ENCODE measurements at regions not wholly inside any gene's neighbourhood (a gene's known extent, or its start where the extent isn't known, plus 50 kb on each side); places are given as distances from the start of the nearest gene placed in this dataset.

DNA sequence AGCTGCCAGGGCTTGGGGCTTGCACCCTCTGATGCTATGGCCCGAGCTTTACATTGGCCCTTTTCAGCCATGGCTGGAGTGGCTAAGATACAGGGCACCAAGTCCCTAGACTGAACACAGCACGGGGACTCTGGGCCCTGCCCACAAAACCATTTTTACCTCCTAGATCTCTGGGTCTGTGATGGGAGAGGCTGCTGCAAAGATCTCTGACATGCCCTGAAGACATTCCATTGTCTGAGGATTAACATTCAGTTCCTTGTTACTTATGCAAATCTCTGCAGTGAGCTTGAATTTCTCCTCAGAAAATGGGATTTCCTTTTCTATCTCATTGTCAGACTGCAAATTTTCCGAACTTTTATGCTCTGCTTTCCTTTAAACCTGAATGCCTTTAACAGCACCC lies 337.0 kb upstream of the SMC2 start:
- no peak for DNase-seq (ENCODE audit: low spot score in 2 of 2)
- ATAC-seq (replicated peaks; ENCODE audit: extremely low read depth, poor library complexity, severe bottlenecking) = no peak
- Mint-ChIP-seq H3K9me3 (peaks cover 9% of the 10 kb centered on the region), H3K27ac (ENCODE audit: low read depth) (no peak overlapping the region), H3K27me3 (no peaks in the 10 kb centered on the region), H3K4me1 (no peaks in the 10 kb centered on the region), H3K36me3 (ENCODE audit: insufficient read depth) (no peaks in the 10 kb centered on the region), H3K4me3 (no peak overlapping the region)

DNA sequence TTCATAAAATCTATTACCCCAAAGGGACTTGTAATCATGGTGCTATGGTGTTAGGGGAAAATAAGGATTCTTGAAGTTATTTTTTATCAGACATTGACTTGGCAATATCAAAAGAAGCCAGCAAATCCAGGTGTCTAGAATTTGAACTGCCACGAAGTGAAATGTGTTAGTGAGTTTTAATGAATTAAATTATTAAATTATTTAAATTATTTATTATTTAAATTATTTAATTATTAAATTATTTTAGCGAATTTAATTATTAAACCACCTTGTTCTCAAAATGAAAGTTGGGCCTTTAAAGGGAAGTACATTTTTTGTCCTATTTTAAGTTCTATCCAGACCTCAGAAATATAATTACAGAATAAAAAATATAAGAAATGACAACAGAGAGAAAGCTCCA lies 332.6 kb upstream of the SMC2 start:
- peaks cover 18% of the 10 kb centered on the region for H3K9me3 Mint-ChIP-seq
- no peaks in the 10 kb centered on the region for H3K4me1 Mint-ChIP-seq
- no peaks in the 10 kb centered on the region for H3K27me3 Mint-ChIP-seq
- H3K36me3 Mint-ChIP-seq (ENCODE audit: insufficient read depth) = no peaks in the 10 kb centered on the region
- no peak for DNase-seq (ENCODE audit: low spot score in 2 of 2)
- no peak overlapping the region for H3K27ac Mint-ChIP-seq (ENCODE audit: low read depth)
- ATAC-seq (replicated peaks; ENCODE audit: extremely low read depth, poor library complexity, severe bottlenecking) = no peak
- no peak overlapping the region for H3K4me3 Mint-ChIP-seq

DNA sequence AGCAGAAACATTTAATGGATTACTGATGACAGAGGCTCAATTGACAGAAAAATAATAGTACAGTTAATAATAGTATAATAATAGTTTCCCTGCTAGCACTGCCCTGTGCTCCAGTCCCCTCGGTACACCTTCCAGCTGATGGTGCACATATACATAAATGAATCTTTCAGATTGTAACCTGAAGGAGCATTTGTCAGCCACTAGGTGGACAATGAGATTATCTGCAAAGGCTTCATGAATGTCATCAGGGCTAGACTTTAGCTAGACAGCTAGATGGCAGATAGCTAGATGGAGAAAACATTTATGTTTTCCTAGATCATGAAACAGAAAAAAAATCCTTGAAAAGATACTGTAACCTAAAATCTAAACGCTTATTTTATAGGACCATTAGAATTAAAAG lies 304.4 kb upstream of the SMC2 start:
- H3K27ac Mint-ChIP-seq (ENCODE audit: low read depth) = no peak overlapping the region
- H3K27me3 Mint-ChIP-seq = no peaks in the 10 kb centered on the region
- H3K4me1 Mint-ChIP-seq = no peaks in the 10 kb centered on the region
- no peak overlapping the region for H3K4me3 Mint-ChIP-seq
- H3K36me3 Mint-ChIP-seq (ENCODE audit: insufficient read depth) = no peaks in the 10 kb centered on the region
- no peak for ATAC-seq (replicated peaks; ENCODE audit: extremely low read depth, poor library complexity, severe bottlenecking)
- peaks cover 12% of the 10 kb centered on the region for H3K9me3 Mint-ChIP-seq
- DNase-seq (ENCODE audit: low spot score in 2 of 2) = no peak

DNA sequence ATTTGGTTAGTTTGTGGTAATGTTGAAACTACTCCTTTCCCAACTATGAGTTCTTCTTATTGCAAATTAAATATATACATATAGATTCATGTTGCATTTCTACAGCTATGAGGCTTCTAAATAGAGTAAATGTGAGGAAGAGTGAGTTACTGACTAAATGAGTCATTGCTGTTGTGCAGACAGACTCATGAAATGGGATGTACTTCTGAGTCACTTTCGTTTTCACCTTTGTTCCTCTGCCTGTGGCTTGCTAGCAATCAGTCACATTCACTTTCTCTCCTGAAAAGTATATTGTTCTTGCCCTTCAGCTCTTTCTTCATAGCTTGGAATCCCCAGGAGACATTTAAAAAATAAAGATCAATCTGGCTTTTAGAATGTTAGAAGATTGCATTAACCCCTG lies 295.5 kb upstream of the SMC2 start:
- H3K4me3 Mint-ChIP-seq = no peak overlapping the region
- ATAC-seq (replicated peaks; ENCODE audit: extremely low read depth, poor library complexity, severe bottlenecking) = no peak
- no peaks in the 10 kb centered on the region for H3K27me3 Mint-ChIP-seq
- DNase-seq (ENCODE audit: low spot score in 2 of 2) = no peak
- H3K9me3 Mint-ChIP-seq = peaks cover 17% of the 10 kb centered on the region
- no peaks in the 10 kb centered on the region for H3K36me3 Mint-ChIP-seq (ENCODE audit: insufficient read depth)
- no peaks in the 10 kb centered on the region for H3K4me1 Mint-ChIP-seq
- no peak overlapping the region for H3K27ac Mint-ChIP-seq (ENCODE audit: low read depth)

DNA sequence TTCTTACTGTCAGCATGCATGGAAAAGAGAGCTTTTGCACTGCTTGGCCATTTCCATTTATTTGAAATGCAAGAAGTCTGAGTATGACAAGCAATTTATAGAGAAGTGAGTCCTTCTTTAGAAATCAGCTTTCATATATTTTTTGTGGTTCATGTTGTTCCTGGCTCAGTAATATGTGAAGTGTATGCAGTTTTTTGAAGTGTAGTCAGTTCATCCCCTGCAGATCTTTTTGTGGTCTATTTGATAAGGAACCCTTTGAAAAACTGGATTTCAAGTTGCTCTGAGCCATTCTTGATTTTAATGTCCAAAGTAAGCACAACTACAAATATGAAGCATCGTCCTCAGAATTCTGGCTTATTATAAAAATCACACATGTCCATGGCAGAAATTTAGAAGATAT lies 294.1 kb upstream of the SMC2 start:
- H3K9me3 Mint-ChIP-seq = peaks cover 18% of the 10 kb centered on the region
- no peaks in the 10 kb centered on the region for H3K4me1 Mint-ChIP-seq
- no peak overlapping the region for H3K27ac Mint-ChIP-seq (ENCODE audit: low read depth)
- no peak for ATAC-seq (replicated peaks; ENCODE audit: extremely low read depth, poor library complexity, severe bottlenecking)
- H3K36me3 Mint-ChIP-seq (ENCODE audit: insufficient read depth) = no peaks in the 10 kb centered on the region
- H3K27me3 Mint-ChIP-seq = no peaks in the 10 kb centered on the region
- DNase-seq (ENCODE audit: low spot score in 2 of 2) = no peak
- H3K4me3 Mint-ChIP-seq = no peak overlapping the region

DNA sequence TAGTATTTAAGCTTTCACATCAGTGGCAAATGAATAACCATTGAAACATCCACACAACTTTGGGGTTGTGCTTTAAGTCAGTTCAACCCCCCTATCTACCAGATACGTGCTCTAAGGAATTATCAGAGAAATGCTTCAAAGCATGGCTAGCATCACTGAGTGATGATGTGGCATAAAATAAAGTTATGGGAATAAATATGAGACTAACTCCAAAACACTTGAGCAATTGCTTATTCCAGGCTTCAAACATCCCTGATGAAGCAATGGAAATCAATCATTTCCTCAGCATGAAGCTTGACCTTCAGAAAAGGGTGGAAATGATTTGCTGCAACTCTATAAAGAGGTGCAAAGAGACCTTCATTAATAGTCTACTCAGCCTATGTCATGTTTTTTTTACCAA lies 292.0 kb upstream of the SMC2 start:
- no peak overlapping the region for H3K4me3 Mint-ChIP-seq
- H3K36me3 Mint-ChIP-seq (ENCODE audit: insufficient read depth) = no peaks in the 10 kb centered on the region
- H3K27me3 Mint-ChIP-seq = no peaks in the 10 kb centered on the region
- no peak for DNase-seq (ENCODE audit: low spot score in 2 of 2)
- no peak overlapping the region for H3K27ac Mint-ChIP-seq (ENCODE audit: low read depth)
- ATAC-seq (replicated peaks; ENCODE audit: extremely low read depth, poor library complexity, severe bottlenecking) = no peak
- H3K4me1 Mint-ChIP-seq = no peaks in the 10 kb centered on the region
- H3K9me3 Mint-ChIP-seq = peaks cover 10% of the 10 kb centered on the region

DNA sequence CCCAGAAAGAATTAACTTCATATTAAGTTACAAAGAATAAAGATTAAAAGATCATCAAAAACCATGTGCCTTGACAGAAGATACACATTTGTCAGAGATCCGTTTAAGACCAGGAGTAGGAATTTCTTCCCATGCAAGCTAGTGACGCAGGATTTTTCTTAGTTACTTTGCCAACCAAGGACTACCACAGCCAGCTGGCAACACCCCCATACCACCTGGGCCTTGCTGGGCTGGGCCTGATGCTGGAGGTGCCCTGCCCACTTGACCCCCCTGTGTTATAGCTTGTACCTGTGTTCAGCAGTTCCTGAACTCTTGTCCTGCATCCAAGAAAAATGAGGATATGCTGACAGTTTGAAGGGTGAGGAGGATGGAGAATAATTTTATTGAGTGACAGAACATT lies 290.9 kb upstream of the SMC2 start:
- Mint-ChIP-seq H3K4me1 (no peaks in the 10 kb centered on the region), H3K9me3 (peaks cover 11% of the 10 kb centered on the region), H3K4me3 (no peak overlapping the region), H3K27me3 (no peaks in the 10 kb centered on the region), H3K36me3 (ENCODE audit: insufficient read depth) (no peaks in the 10 kb centered on the region), H3K27ac (ENCODE audit: low read depth) (no peak overlapping the region)
- DNase-seq (ENCODE audit: low spot score in 2 of 2) (no peak), ATAC-seq (replicated peaks; ENCODE audit: extremely low read depth, poor library complexity, severe bottlenecking) (no peak)

DNA sequence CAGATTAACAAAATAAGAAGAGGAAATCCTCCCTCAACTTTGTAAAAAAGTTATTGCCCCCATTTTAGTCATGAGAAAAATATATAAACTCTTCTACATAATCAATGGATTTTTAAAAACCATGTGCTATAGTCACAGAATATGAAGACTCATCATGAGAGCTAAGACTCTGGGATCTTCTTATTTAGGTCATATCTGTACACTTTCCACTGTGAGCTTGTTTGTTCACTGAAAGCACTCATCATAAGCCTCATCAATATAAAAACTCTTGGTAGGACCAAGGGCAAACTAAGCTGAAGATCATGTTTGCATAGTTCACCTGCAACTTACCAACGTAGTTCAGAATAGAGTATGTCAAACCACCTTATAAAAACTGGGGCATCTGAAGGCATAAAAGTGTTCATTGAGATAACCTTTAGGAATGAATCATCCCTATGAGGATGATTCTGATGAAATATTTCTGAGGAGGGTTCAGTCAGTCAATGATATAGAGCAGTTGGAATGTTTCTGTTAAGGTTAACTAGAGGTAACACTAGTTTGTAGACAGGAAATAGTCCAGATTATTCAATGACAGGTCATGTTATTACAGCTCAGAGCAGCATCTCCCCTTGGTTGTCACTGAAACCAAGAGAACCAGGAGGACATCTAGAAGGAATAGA lies 289.9 kb upstream of the SMC2 start:
- H3K4me3 Mint-ChIP-seq = no peak overlapping the region
- no peaks in the 10 kb centered on the region for H3K27me3 Mint-ChIP-seq
- ATAC-seq (replicated peaks; ENCODE audit: extremely low read depth, poor library complexity, severe bottlenecking) = no peak
- H3K9me3 Mint-ChIP-seq = peaks cover 11% of the 10 kb centered on the region
- no peaks in the 10 kb centered on the region for H3K4me1 Mint-ChIP-seq
- H3K27ac Mint-ChIP-seq (ENCODE audit: low read depth) = no peak overlapping the region
- H3K36me3 Mint-ChIP-seq (ENCODE audit: insufficient read depth) = no peaks in the 10 kb centered on the region
- DNase-seq (ENCODE audit: low spot score in 2 of 2) = no peak

DNA sequence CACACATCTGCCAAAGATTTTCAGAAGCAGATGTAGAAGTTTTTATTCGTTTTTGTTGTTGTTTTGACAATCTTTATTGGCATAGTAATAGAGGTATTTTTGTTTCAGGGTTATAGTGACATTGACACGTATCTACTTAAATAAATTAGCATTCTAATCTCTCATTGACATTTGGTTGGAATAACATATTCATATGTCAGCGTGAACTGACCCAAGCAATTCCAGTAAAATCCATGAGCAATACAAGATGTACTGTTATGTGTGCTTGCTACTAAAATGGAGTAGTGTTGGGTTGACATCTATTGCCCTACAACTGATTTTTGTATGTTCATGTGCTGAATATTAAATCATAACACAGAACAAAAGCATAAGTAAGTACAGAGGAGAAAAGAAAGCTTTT lies 284.4 kb upstream of the SMC2 start:
- H3K36me3 Mint-ChIP-seq (ENCODE audit: insufficient read depth) = no peaks in the 10 kb centered on the region

DNA sequence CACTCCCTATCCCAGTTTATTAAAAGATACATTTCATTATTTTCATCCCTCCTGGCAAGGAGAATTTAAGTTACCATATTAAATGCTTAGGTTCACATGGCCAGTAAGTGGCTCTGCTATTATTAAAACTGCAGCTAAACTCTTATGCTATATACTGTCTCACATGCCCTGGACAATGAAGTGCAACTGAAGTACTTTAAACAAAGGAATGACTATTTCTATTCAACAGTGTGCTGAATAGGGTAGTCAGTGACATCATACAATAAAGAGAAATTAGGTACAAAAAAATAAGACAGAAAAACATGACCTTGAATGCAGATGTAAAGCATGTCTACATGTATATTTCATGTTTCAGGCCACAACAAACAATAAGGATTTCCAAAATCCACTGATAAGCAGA lies 282.6 kb upstream of the SMC2 start:
- ATAC-seq (replicated peaks; ENCODE audit: extremely low read depth, poor library complexity, severe bottlenecking) = no peak
- H3K36me3 Mint-ChIP-seq (ENCODE audit: insufficient read depth) = no peaks in the 10 kb centered on the region
- no peak overlapping the region for H3K4me3 Mint-ChIP-seq
- H3K27ac Mint-ChIP-seq (ENCODE audit: low read depth) = no peak overlapping the region
- no peaks in the 10 kb centered on the region for H3K27me3 Mint-ChIP-seq
- DNase-seq (ENCODE audit: low spot score in 2 of 2) = no peak
- H3K4me1 Mint-ChIP-seq = no peaks in the 10 kb centered on the region
- peaks cover 5% of the 10 kb centered on the region for H3K9me3 Mint-ChIP-seq

More for the DNA sequence above, 284.4 kb upstream of the SMC2 start:
- Mint-ChIP-seq H3K4me1 (no peaks in the 10 kb centered on the region), H3K27ac (ENCODE audit: low read depth) (no peak overlapping the region), H3K4me3 (no peak overlapping the region), H3K27me3 (no peaks in the 10 kb centered on the region), H3K9me3 (peaks cover 5% of the 10 kb centered on the region)
- no peak for ATAC-seq (replicated peaks; ENCODE audit: extremely low read depth, poor library complexity, severe bottlenecking)
- no peak for DNase-seq (ENCODE audit: low spot score in 2 of 2)

DNA sequence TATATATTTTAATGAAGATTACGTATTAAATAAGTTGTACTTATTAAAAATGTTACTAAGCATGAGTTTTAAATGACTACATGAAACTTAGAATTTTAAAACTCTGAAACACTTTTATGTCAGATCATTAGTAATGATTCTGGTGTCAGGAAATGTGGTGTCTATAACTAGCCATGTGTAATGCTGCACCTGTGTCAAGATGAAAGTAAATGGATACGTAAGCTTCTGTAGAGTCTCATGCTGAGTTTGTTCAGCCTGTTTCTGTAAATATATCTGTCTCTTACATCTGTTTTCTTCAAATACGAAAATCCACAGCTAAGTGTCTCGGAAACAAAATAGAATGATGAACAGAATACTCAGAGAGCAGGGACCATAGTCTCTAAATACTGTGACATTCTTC lies 278.0 kb upstream of the SMC2 start:
- Mint-ChIP-seq H3K4me3 (no peak overlapping the region), H3K27ac (ENCODE audit: low read depth) (no peak overlapping the region), H3K27me3 (no peaks in the 10 kb centered on the region), H3K9me3 (no peaks in the 10 kb centered on the region), H3K36me3 (ENCODE audit: insufficient read depth) (no peaks in the 10 kb centered on the region), H3K4me1 (no peaks in the 10 kb centered on the region)
- DNase-seq (ENCODE audit: low spot score in 2 of 2) = no peak
- ATAC-seq (replicated peaks; ENCODE audit: extremely low read depth, poor library complexity, severe bottlenecking) = no peak

DNA sequence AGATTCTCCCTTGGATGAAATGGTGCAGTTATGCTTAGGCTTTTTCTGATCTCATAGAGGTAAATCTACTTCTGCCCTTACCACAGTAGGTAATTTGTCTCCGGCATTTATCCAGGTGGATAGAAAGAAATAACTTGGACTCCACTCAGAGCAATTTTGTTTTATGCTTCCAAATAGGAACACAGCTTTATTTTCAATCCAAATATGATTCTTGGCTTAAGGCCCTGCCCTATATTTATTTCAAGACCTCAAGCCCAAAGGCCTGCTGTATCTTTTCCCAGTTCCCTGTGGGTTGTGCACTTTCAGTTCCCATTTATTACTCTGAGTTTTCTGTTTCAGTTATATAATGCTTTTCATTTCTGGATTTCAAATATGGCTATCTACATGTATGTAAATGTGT lies 274.2 kb upstream of the SMC2 start:
- ATAC-seq (replicated peaks; ENCODE audit: extremely low read depth, poor library complexity, severe bottlenecking) (no peak), DNase-seq (ENCODE audit: low spot score in 2 of 2) (no peak)
- H3K36me3 Mint-ChIP-seq (ENCODE audit: insufficient read depth) = no peaks in the 10 kb centered on the region
- no peaks in the 10 kb centered on the region for H3K27me3 Mint-ChIP-seq
- H3K27ac Mint-ChIP-seq (ENCODE audit: low read depth) = no peak overlapping the region
- H3K4me3 Mint-ChIP-seq = no peak overlapping the region
- no peaks in the 10 kb centered on the region for H3K9me3 Mint-ChIP-seq
- no peaks in the 10 kb centered on the region for H3K4me1 Mint-ChIP-seq

DNA sequence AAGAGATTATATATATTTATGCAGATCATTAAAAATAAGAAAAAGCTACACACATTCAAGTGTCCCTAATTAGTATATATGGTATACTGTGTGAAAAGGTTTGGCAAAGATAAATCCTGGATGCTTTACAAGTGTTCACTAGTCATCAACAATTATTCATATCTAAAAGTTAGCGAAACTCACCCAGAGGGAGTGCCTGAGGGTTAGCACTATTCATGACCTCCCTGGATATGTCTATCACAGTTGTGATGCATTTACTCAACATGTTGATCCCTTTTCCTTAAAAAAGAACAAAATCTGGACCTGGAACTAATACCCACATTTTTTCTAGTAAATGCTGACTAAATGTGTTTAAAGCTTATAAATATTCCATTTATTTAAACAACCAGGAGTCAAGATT lies 273.0 kb upstream of the SMC2 start:
- H3K9me3 Mint-ChIP-seq = no peaks in the 10 kb centered on the region
- DNase-seq (ENCODE audit: low spot score in 2 of 2) (no peak), ATAC-seq (replicated peaks; ENCODE audit: extremely low read depth, poor library complexity, severe bottlenecking) (no peak)
- H3K4me1 Mint-ChIP-seq = no peaks in the 10 kb centered on the region
- no peak overlapping the region for H3K27ac Mint-ChIP-seq (ENCODE audit: low read depth)
- H3K4me3 Mint-ChIP-seq = no peak overlapping the region
- no peaks in the 10 kb centered on the region for H3K36me3 Mint-ChIP-seq (ENCODE audit: insufficient read depth)
- no peaks in the 10 kb centered on the region for H3K27me3 Mint-ChIP-seq

DNA sequence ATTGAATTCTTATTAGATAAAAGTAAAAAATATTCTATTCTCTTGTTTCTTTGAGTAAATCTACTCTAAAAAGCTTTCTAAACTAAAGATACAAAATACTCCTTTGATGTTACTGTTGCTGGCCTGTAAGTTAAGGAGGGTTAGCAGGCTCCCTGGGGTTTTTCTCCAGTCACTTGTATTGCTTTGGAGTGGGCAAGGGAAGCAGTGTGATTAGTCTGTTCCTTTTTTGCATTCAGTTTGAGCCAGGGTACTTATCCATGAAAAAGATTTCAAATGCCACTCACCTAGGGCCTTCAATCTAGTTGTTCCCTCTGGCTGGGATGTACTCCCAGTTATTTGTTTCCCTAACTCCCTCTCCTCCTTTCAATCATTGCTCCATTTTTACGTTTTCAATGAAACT lies 256.2 kb upstream of the SMC2 start:
- H3K36me3 Mint-ChIP-seq (ENCODE audit: insufficient read depth) = no peaks in the 10 kb centered on the region
- H3K27ac Mint-ChIP-seq (ENCODE audit: low read depth) = no peak overlapping the region
- ATAC-seq (replicated peaks; ENCODE audit: extremely low read depth, poor library complexity, severe bottlenecking) = no peak
- no peak for DNase-seq (ENCODE audit: low spot score in 2 of 2)
- H3K9me3 Mint-ChIP-seq = no peaks in the 10 kb centered on the region
- H3K4me1 Mint-ChIP-seq = no peaks in the 10 kb centered on the region
- H3K4me3 Mint-ChIP-seq = no peak overlapping the region
- H3K27me3 Mint-ChIP-seq = no peaks in the 10 kb centered on the region
